Transverse colon (tissue), 4 donors: ENCODE measurements at regions not wholly inside any gene's neighbourhood (a gene's known extent, or its start where the extent isn't known, plus 50 kb on each side); places are given as distances from the start of the nearest gene placed in this dataset.

Source experiments
- DNase-seq: peaks from one replicate; pipeline ENCODE4 v3.0.0-alpha.2; 2019
- H3K27ac ChIP-seq, 4 donors: fragments of 200-600 bp; sonication (generic); 2 replicates each; pipeline ENCODE4 v1.5.1; 2016 to 2018; ENCODE audit warnings: inconsistent platforms in 4 of 4
- H3K27me3 ChIP-seq: fragments of 200-600 bp; sonication (generic); 2 replicates; pipeline ENCODE4 v1.5.1; 2017; ENCODE audit warnings: inconsistent platforms
- H3K36me3 ChIP-seq, 4 donors: fragments of 200-600 bp; sonication (generic); 2 replicates each; pipeline ENCODE4 v1.5.1; 2017 to 2019; ENCODE audit warnings: inconsistent platforms in 4 of 4
- H3K4me1 ChIP-seq, 4 donors: fragments of 200-600 bp; sonication (generic); 2 replicates each; pipeline ENCODE4 v1.5.1; 2017 to 2020; ENCODE audit warnings: inconsistent platforms in 4 of 4
- H3K4me3 ChIP-seq, 4 donors: fragments of 200-600 bp; sonication (generic); 1 replicate in 1 of 4; 2 replicates in 3 of 4; pipeline versions ENCODE4 v1.5.1 to v1.6.1; 2017 to 2019; ENCODE audit warnings: inconsistent platforms in 4 of 4
- H3K9me3 ChIP-seq, 2 donors: fragments of 200-600 bp; sonication (generic); 2 replicates each; pipeline ENCODE4 v1.5.1; 2017 to 2019; ENCODE audit warnings: inconsistent platforms in 2 of 2
- CTCF ChIP-seq, 5 experiments: fragments of 200-600 bp in 3 of 5; fragments of 450-650 bp in 2 of 5; sonication (generic) in 3 of 5; IDR thresholded peaks; 1 replicate in 2 of 5; 2 replicates in 3 of 5; pipeline ENCODE4 v1.5.1; 2016 to 2017; ENCODE audit warnings: antibody characterized with exemption in 5 of 5, inconsistent platforms in 3 of 5, mild to moderate bottlenecking in 2 of 5, moderate library complexity in 1 of 5
- EP300 ChIP-seq: sonication (generic); formaldehyde crosslinking; IDR thresholded peaks from one replicate; pipeline ENCODE4 v1.6.1; 2017; ENCODE audit warnings: antibody characterized with exemption, low read depth
- POLR2A ChIP-seq: fragments of 450-650 bp; IDR thresholded peaks from one replicate; pipeline ENCODE4 v1.6.1; 2016; ENCODE audit warnings: antibody characterized with exemption, mild to moderate bottlenecking, moderate library complexity
- POLR2AphosphoS5 ChIP-seq, 3 donors: sonication (generic); formaldehyde crosslinking; IDR thresholded peaks; one replicate each; pipeline ENCODE4 v1.6.1; 2016; ENCODE audit warnings: antibody characterized with exemption in 3 of 3
- WGBS, 2 donors: methylation state at CpG; one replicate each; pipeline ENCODE4 v1.1.5; 2018; ENCODE audit warnings: low coverage in 1 of 2; 5-methylcytosine and 5-hydroxymethylcytosine counted together
- in situ Hi-C, 4 donors: fragments of 200-750 bp; cut with MboI; loops; one replicate each; pipeline versions ENCODE4 v1.15.0 to v1.15.1; 2017; ENCODE audit warnings: low sequenced_read_pairs in 3 of 4, low pct_ligation_motif_present in 1 of 4, low pct_unique_long_range_greater_than_20kb in 1 of 4
- intact Hi-C: fragments of 100-400 bp; cut with DNase I; formaldehyde crosslinking; loops from one replicate; pipeline ENCODE4 v1.15.1; 2023; ENCODE audit warnings: low total_unique reads

- WGBS, 2 donors, result 90% methylated on average over 8 of the region's 11 CpGs; no CpG with 5 or more reads in 1 of the 2 donors
- Histone ChIP-seq H3K4me3 (no peak overlapping the region), H3K4me1 (no peaks in the 10 kb centered on the region), H3K27ac (no peak overlapping the region), H3K27me3 (peaks cover 9% of the 10 kb centered on the region), H3K9me3 (no peaks in the 10 kb centered on the region), H3K36me3 (no peaks in the 10 kb centered on the region)
- in situ Hi-C loops (no loop called here), intact Hi-C loops (no loop called here)
- no peak for TF ChIP-seq EP300
- no peak for TF ChIP-seq POLR2A
- no peak for TF ChIP-seq CTCF (IDR thresholded peaks at IDR 0.05)
- no peak for TF ChIP-seq POLR2AphosphoS5 (IDR thresholded peaks at IDR 0.05)
- DNase-seq, result no peak
These were observed 153.0 kb upstream of the PPP2R2D start for GRCh38 chr10:131747791-131748190.

GRCh38 chr10:131748191-131748590, 152.6 kb upstream of the PPP2R2D start:
- Histone ChIP-seq H3K27me3 (peaks cover 9% of the 10 kb centered on the region), H3K27ac (no peak overlapping the region), H3K4me1 (no peaks in the 10 kb centered on the region), H3K36me3 (no peaks in the 10 kb centered on the region), H3K4me3 (no peak overlapping the region), H3K9me3 (no peaks in the 10 kb centered on the region)
- in situ Hi-C loops, result no loop called here
- no peak for TF ChIP-seq POLR2AphosphoS5 (IDR thresholded peaks at IDR 0.05)
- no peak for TF ChIP-seq POLR2A
- no peak for TF ChIP-seq EP300
- TF ChIP-seq CTCF (IDR thresholded peaks at IDR 0.05), result no peak
- no peak for DNase-seq
- intact Hi-C loops, result no loop called here
- WGBS, 2 donors, result 100% methylated on average over 1 to 4 of the region's 9 CpGs

GRCh38 chr10:131748831-131749766, 151.7 kb upstream of the PPP2R2D start:
- intact Hi-C loops (no loop called here), in situ Hi-C loops (no loop called here)
- Histone ChIP-seq H3K27me3 (peaks cover 9% of the 10 kb centered on the region), H3K9me3 (no peaks in the 10 kb centered on the region), H3K36me3 (no peaks in the 10 kb centered on the region), H3K27ac (no peak overlapping the region), H3K4me1 (no peaks in the 10 kb centered on the region), H3K4me3 (no peak overlapping the region)
- TF ChIP-seq POLR2A (no peak), POLR2AphosphoS5 (IDR thresholded peaks at IDR 0.05) (no peak), EP300 (no peak), CTCF (IDR thresholded peaks at IDR 0.05) (no peak)
- DNase-seq, result peak; percentile 13
- WGBS, 2 donors, result 35% methylated on average over 34 of the region's 40 CpGs; no CpG with 5 or more reads in 1 of the 2 donors

GRCh38 chr10:131749767-131750142, 151.1 kb upstream of the PPP2R2D start:
- Histone ChIP-seq H3K4me3 (no peak overlapping the region), H3K27me3 (peaks cover 9% of the 10 kb centered on the region), H3K36me3 (no peaks in the 10 kb centered on the region), H3K9me3 (no peaks in the 10 kb centered on the region), H3K27ac (no peak overlapping the region), H3K4me1 (no peaks in the 10 kb centered on the region)
- 77% methylated on average over 8 of the region's 8 CpGs; no CpG with 5 or more reads in 1 of the 2 donors for WGBS, 2 donors
- no peak for DNase-seq
- TF ChIP-seq POLR2AphosphoS5 (IDR thresholded peaks at IDR 0.05) (no peak), EP300 (no peak), POLR2A (no peak), CTCF (IDR thresholded peaks at IDR 0.05) (no peak)
- in situ Hi-C loops (no loop called here), intact Hi-C loops (no loop called here)
